BLaER1 treated with 17β-estradiol and CSF1 and Interleukin-3, amounts not matched to agents 10 nM and 100 nM (cell line): ENCODE measurements at regions not wholly inside any gene's neighbourhood (a gene's known extent, or its start where the extent isn't known, plus 50 kb on each side); places are given as distances from the start of the nearest gene placed in this dataset.

Experiments
- H3K27ac ChIP-seq, 11 experiments: shearing (Covaris generic); formaldehyde crosslinking; 2 replicates each; pipeline ENCODE4 v1.8.1; 2022
- H3K27me3 ChIP-seq, 11 experiments: shearing (Covaris generic); formaldehyde crosslinking; 2 replicates each; pipeline ENCODE4 v1.8.1; 2022
- H3K36me3 ChIP-seq, 11 experiments: shearing (Covaris generic); formaldehyde crosslinking; 2 replicates each; pipeline ENCODE4 v1.8.1; 2022
- H3K4me1 ChIP-seq, 10 experiments: shearing (Covaris generic); formaldehyde crosslinking; 2 replicates each; pipeline ENCODE4 v1.8.1; 2022
- H3K4me2 ChIP-seq, 11 experiments: shearing (Covaris generic); formaldehyde crosslinking; 2 replicates each; pipeline ENCODE4 v1.8.1; 2022
- H3K4me3 ChIP-seq, 10 experiments: shearing (Covaris generic); formaldehyde crosslinking; 2 replicates each; pipeline ENCODE4 v1.8.1; 2022
- H3K9ac ChIP-seq, 11 experiments: shearing (Covaris generic); formaldehyde crosslinking; 2 replicates each; pipeline ENCODE4 v1.8.1; 2022
- H3K9me3 ChIP-seq, 11 experiments: shearing (Covaris generic); formaldehyde crosslinking; replicated peaks in 1 of 11; 2 replicates each; pipeline ENCODE4 v1.8.1; 2022
- H4K20me1 ChIP-seq, 11 experiments: shearing (Covaris generic); formaldehyde crosslinking; 2 replicates each; pipeline ENCODE4 v1.8.1; 2022
- Cebpa-rat ChIP-seq, 11 experiments: shearing (Covaris generic); IDR thresholded peaks; 2 replicates each; pipeline ENCODE4 v1.8.1; 2022

GRCh38 chr5:167721926-167722440 lies 569.5 kb upstream of the WWC1 start:
- Histone ChIP-seq H3K4me2 (no peak overlapping the region), H3K9me3 (no peaks in the 10 kb centered on the region), H3K27me3 (no peaks in the 10 kb centered on the region), H3K4me3 (no peak overlapping the region), H4K20me1 (peaks cover 0 to 9% (median 0%) of the 10 kb centered on the region in 11 experiments; a peak in 1 of 22 replicates), H3K27ac (0 out of 22 replicates have a peak overlapping the region, but pooled peaks of 1 of the 11 experiments have one; percentile 10), H3K36me3 (peaks cover 0 to 52% (median 0%) of the 10 kb centered on the region in 11 experiments; a peak in 5 of 22 replicates), H3K9ac (no peak overlapping the region), H3K4me1 (peaks cover 9 to 15% (median 14%) of the 10 kb centered on the region in 10 experiments)
- no peak for TF ChIP-seq Cebpa-rat (IDR thresholded peaks at IDR 0.05)

GRCh38 chr5:167723254-167723871 lies 568.1 kb upstream of the WWC1 start:
- Histone ChIP-seq H3K4me1 (peaks cover 0 to 2% (median under 1%) of the 10 kb centered on the region in 10 experiments; a peak in 10 of 20 replicates), H3K9ac (no peak overlapping the region), H3K27ac (no peak overlapping the region), H4K20me1 (0 out of 22 replicates have a peak, but pooled peaks cover 0 to under 1% (median 0%) of the 10 kb centered on the region in 11 experiments), H3K4me2 (peak overlapping the region in 2 of 11 experiments; percentile 25 to 39; a peak in 3 of 22 replicates), H3K27me3 (no peaks in the 10 kb centered on the region), H3K9me3 (no peaks in the 10 kb centered on the region), H3K36me3 (peaks cover 0 to 64% (median 0%) of the 10 kb centered on the region in 11 experiments; a peak in 7 of 22 replicates), H3K4me3 (no peak overlapping the region)
- TF ChIP-seq Cebpa-rat (IDR thresholded peaks at IDR 0.05) = no peak

- H3K9ac ChIP-seq = no peak overlapping the region
- peaks cover 0 to 5% (median 0%) of the 10 kb centered on the region in 10 experiments; a peak in 3 of 20 replicates for H3K4me1 ChIP-seq
- no peaks in the 10 kb centered on the region for H3K27me3 ChIP-seq
- no peak overlapping the region for H3K4me2 ChIP-seq
- H3K27ac ChIP-seq = no peak overlapping the region
- H3K36me3 ChIP-seq = peaks cover 0 to 72% (median 0%) of the 10 kb centered on the region in 11 experiments; a peak in 7 of 22 replicates
- TF ChIP-seq Cebpa-rat (IDR thresholded peaks at IDR 0.05) = no peak
- H3K9me3 ChIP-seq = no peaks in the 10 kb centered on the region
- H3K4me3 ChIP-seq = no peak overlapping the region
- no peaks in the 10 kb centered on the region for H4K20me1 ChIP-seq
Observed at GRCh38 chr5:167725264-167725663, 566.2 kb upstream of the WWC1 start.

- H3K27ac ChIP-seq = no peak overlapping the region
- peaks cover 0 to 76% (median 0%) of the 10 kb centered on the region in 11 experiments; a peak in 7 of 22 replicates for H3K36me3 ChIP-seq
- H3K4me3 ChIP-seq = no peak overlapping the region
- H3K4me2 ChIP-seq = no peak overlapping the region
- H4K20me1 ChIP-seq = no peaks in the 10 kb centered on the region
- no peak for TF ChIP-seq Cebpa-rat (IDR thresholded peaks at IDR 0.05)
- no peak overlapping the region for H3K9ac ChIP-seq
- H3K9me3 ChIP-seq = no peaks in the 10 kb centered on the region
- H3K4me1 ChIP-seq = peaks cover 0 to 9% (median 0%) of the 10 kb centered on the region in 10 experiments; a peak in 3 of 20 replicates
- H3K27me3 ChIP-seq = no peaks in the 10 kb centered on the region
Observed at GRCh38 chr5:167725741-167726140, 565.7 kb upstream of the WWC1 start.

GRCh38 chr5:167726642-167727041 lies 564.8 kb upstream of the WWC1 start:
- Histone ChIP-seq H4K20me1 (no peaks in the 10 kb centered on the region), H3K36me3 (peaks cover 0 to 78% (median 0%) of the 10 kb centered on the region in 11 experiments; a peak in 8 of 22 replicates), H3K4me2 (no peak overlapping the region), H3K9ac (no peak overlapping the region), H3K27me3 (no peaks in the 10 kb centered on the region), H3K9me3 (no peaks in the 10 kb centered on the region), H3K4me1 (peaks cover 0 to 9% (median 0%) of the 10 kb centered on the region in 10 experiments; a peak in 3 of 20 replicates), H3K4me3 (no peak overlapping the region), H3K27ac (no peak overlapping the region)
- no peak for TF ChIP-seq Cebpa-rat (IDR thresholded peaks at IDR 0.05)

GRCh38 chr5:167730121-167730520 lies 561.3 kb upstream of the WWC1 start:
- 0 out of 22 replicates have a peak overlapping the region, but pooled peaks of 1 of the 11 experiments have one; percentile 0 for H3K4me2 ChIP-seq
- H3K9ac ChIP-seq = no peak overlapping the region

GRCh38 chr5:167730656-167731055 lies 560.8 kb upstream of the WWC1 start:
- Histone ChIP-seq H3K4me3 (no peak overlapping the region), H3K4me1 (peaks cover 0 to 9% (median 0%) of the 10 kb centered on the region in 10 experiments; a peak in 2 of 20 replicates), H4K20me1 (no peaks in the 10 kb centered on the region), H3K9ac (no peak overlapping the region), H3K27me3 (no peaks in the 10 kb centered on the region), H3K36me3 (peaks cover 0 to 91% (median 11%) of the 10 kb centered on the region in 11 experiments; a peak in 11 of 22 replicates), H3K9me3 (no peaks in the 10 kb centered on the region), H3K27ac (no peak overlapping the region), H3K4me2 (0 out of 22 replicates have a peak overlapping the region, but pooled peaks of 1 of the 11 experiments have one; percentile 0)
- no peak for TF ChIP-seq Cebpa-rat (IDR thresholded peaks at IDR 0.05)

More at GRCh38 chr5:167730121-167730520, 561.3 kb upstream of the WWC1 start:
- Histone ChIP-seq H3K27ac (no peak overlapping the region), H3K4me3 (no peak overlapping the region), H4K20me1 (no peaks in the 10 kb centered on the region), H3K4me1 (peaks cover 0 to 9% (median 0%) of the 10 kb centered on the region in 10 experiments; a peak in 2 of 20 replicates), H3K27me3 (no peaks in the 10 kb centered on the region), H3K36me3 (peaks cover 0 to 91% (median 11%) of the 10 kb centered on the region in 11 experiments; a peak in 9 of 22 replicates), H3K9me3 (no peaks in the 10 kb centered on the region)
- TF ChIP-seq Cebpa-rat (IDR thresholded peaks at IDR 0.05) = no peak

GRCh38 chr5:167731951-167732350 lies 559.5 kb upstream of the WWC1 start:
- Histone ChIP-seq H4K20me1 (no peaks in the 10 kb centered on the region), H3K4me1 (peaks cover 0 to 9% (median 0%) of the 10 kb centered on the region in 10 experiments; a peak in 2 of 20 replicates), H3K36me3 (peaks cover 0 to 90% (median 13%) of the 10 kb centered on the region in 11 experiments; a peak in 11 of 22 replicates), H3K9ac (no peak overlapping the region), H3K27me3 (no peaks in the 10 kb centered on the region), H3K9me3 (no peaks in the 10 kb centered on the region), H3K27ac (no peak overlapping the region), H3K4me2 (no peak overlapping the region), H3K4me3 (no peak overlapping the region)
- no peak for TF ChIP-seq Cebpa-rat (IDR thresholded peaks at IDR 0.05)

- no peak overlapping the region for H3K4me3 ChIP-seq
- H3K36me3 ChIP-seq = peaks cover 0 to 92% (median 18%) of the 10 kb centered on the region in 11 experiments; a peak in 11 of 22 replicates
- H4K20me1 ChIP-seq = no peaks in the 10 kb centered on the region
- H3K4me2 ChIP-seq = no peak overlapping the region
- peaks cover 0 to 9% (median 0%) of the 10 kb centered on the region in 10 experiments; a peak in 2 of 20 replicates for H3K4me1 ChIP-seq
- no peaks in the 10 kb centered on the region for H3K9me3 ChIP-seq
- no peak overlapping the region for H3K9ac ChIP-seq
- no peak overlapping the region for H3K27ac ChIP-seq
- no peak for TF ChIP-seq Cebpa-rat (IDR thresholded peaks at IDR 0.05)
- no peaks in the 10 kb centered on the region for H3K27me3 ChIP-seq
Observed at GRCh38 chr5:167732499-167732898, 558.9 kb upstream of the WWC1 start.
